SK-N-SH (cell line): ENCODE measurements at regions not wholly inside any gene's neighbourhood (a gene's known extent, or its start where the extent isn't known, plus 50 kb on each side); places are given as distances from the start of the nearest gene placed in this dataset.

Source experiments
- CTCF ChIA-PET: fragments of 300-600, 350-600 bp; formaldehyde crosslinking; extraction: SDS; loops from one replicate; lab custom pipeline; 2021; lab: Yijun Ruan, JAX
- POLR2A ChIA-PET: fragments of 350-600 bp; sonication (Branson Sonifier 250); formaldehyde crosslinking; extraction: SDS; loops from one replicate; lab custom pipeline; 2020; ENCODE audit warnings: antibody characterized with exemption, inconsistent platforms; lab: Yijun Ruan, JAX
- DNase-seq: peaks from one replicate; pipeline ENCODE4 v3.0.0; 2012
- H2AFZ ChIP-seq: fragments of 200-600 bp; sonication (generic); 2 replicates; pipeline ENCODE4 v1.8.1; 2016; ENCODE audit warnings: antibody characterized with exemption, mild to moderate bottlenecking, low read depth
- H3F3A ChIP-seq: fragments of 200-600 bp; sonication (generic); replicated peaks from 2 replicates; pipeline ENCODE3; 2016; ENCODE audit warnings: antibody characterized with exemption, mild to moderate bottlenecking; ENCODE audit not compliant: insufficient read depth
- H3K27ac ChIP-seq, 2 experiments: fragments of 200-500 bp in 1 of 2; fragments of 200-600 bp in 1 of 2; sonication (Bioruptor generic) in 1 of 2; sonication (generic), shearing (Covaris generic) in 1 of 2; 2 replicates each; pipeline versions ENCODE4 v1.5.1 to v1.6.1; 2014 to 2016; ENCODE audit warnings: low read depth in 2 of 2, inconsistent platforms in 1 of 2, low read length in 1 of 2, mild to moderate bottlenecking in 1 of 2, mixed read lengths in 1 of 2
- H3K27me3 ChIP-seq: fragments of 200-600 bp; sonication (generic), shearing (Covaris generic); 2 replicates; pipeline ENCODE4 v1.6.1; 2016; ENCODE audit warnings: mixed run types; ENCODE audit not compliant: insufficient read depth
- H3K36me3 ChIP-seq, 2 experiments: fragments of 200-500 bp in 1 of 2; fragments of 200-600 bp in 1 of 2; sonication (Bioruptor generic) in 1 of 2; sonication (generic) in 1 of 2; replicated peaks in 1 of 2; 2 replicates each; pipeline versions ENCODE3 to v1.5.1; 2014 to 2016; ENCODE audit warnings: low read length in 1 of 2, mild to moderate bottlenecking in 1 of 2; ENCODE audit not compliant: insufficient read depth in 2 of 2, control insufficient read depth in 1 of 2
- H3K4me1 ChIP-seq, 2 experiments: fragments of 200-500 bp in 1 of 2; fragments of 200-600 bp in 1 of 2; sonication (Bioruptor generic) in 1 of 2; sonication (generic), shearing (Covaris generic) in 1 of 2; 2 replicates each; pipeline versions ENCODE4 v1.5.1 to v1.6.1; 2014 to 2016; ENCODE audit warnings: low read depth in 1 of 2, low read length in 1 of 2, mixed run types in 1 of 2; ENCODE audit not compliant: insufficient read depth in 2 of 2, control insufficient read depth in 1 of 2
- H3K4me2 ChIP-seq: fragments of 200-600 bp; sonication (generic), shearing (Covaris generic); 2 replicates; pipeline ENCODE4 v1.6.1; 2017; ENCODE audit warnings: mixed run types
- H3K4me3 ChIP-seq, 2 experiments: fragments of 200-500 bp in 1 of 2; fragments of 200-600 bp in 1 of 2; sonication (Bioruptor generic) in 1 of 2; sonication (generic), shearing (Covaris generic) in 1 of 2; 2 replicates each; pipeline versions ENCODE4 v1.5.1 to v1.8.1; 2014 to 2016; ENCODE audit warnings: low read depth in 2 of 2, inconsistent platforms in 1 of 2, low read length in 1 of 2, mild to moderate bottlenecking in 1 of 2, mixed read lengths in 1 of 2, moderate library complexity in 1 of 2
- H3K79me2 ChIP-seq: fragments of 200-600 bp; sonication (generic); 2 replicates; pipeline ENCODE4 v1.8.1; 2017; ENCODE audit warnings: mild to moderate bottlenecking; ENCODE audit not compliant: insufficient read depth
- H3K9ac ChIP-seq: fragments of 200-600 bp; sonication (generic); 2 replicates; pipeline ENCODE4 v1.6.1; 2017; ENCODE audit warnings: mixed run types
- H3K9me2 ChIP-seq: fragments of 200-600 bp; sonication (generic); 2 replicates; pipeline ENCODE4 v1.6.1; 2017; ENCODE audit warnings: mixed run types
- H3K9me3 ChIP-seq: fragments of 200-600 bp; sonication (generic); 2 replicates; pipeline ENCODE4 v1.6.1; 2017; ENCODE audit warnings: mixed run types, mild to moderate bottlenecking, moderate library complexity
- H4K20me1 ChIP-seq: fragments of 200-600 bp; sonication (generic); 2 replicates; pipeline ENCODE4 v1.6.1; 2017; ENCODE audit warnings: mild to moderate bottlenecking, mixed run types; ENCODE audit not compliant: insufficient read depth
- CHD2 ChIP-seq: fragments of 150-350 bp; IDR thresholded peaks from 2 replicates; pipeline ENCODE4 v1.6.1; 2018; ENCODE audit warnings: low read length; ENCODE audit not compliant: partially characterized antibody
- CTCF ChIP-seq: fragments of 200-600 bp; sonication (generic); IDR thresholded peaks from 2 replicates; pipeline ENCODE4 v1.6.1; 2017; ENCODE audit warnings: antibody characterized with exemption, mild to moderate bottlenecking, moderate library complexity
- ELF1 ChIP-seq: IDR thresholded peaks from 2 replicates; pipeline ENCODE4 v1.4.0; 2012
- EP300 ChIP-seq, 2 experiments: IDR thresholded peaks; 2 replicates each; pipeline versions ENCODE4 v1.4.0 to v1.6.1; 2012; ENCODE audit warnings: borderline replicate concordance in 1 of 2, low read depth in 1 of 2, low read length in 1 of 2
- FOSL2 ChIP-seq: IDR thresholded peaks from 2 replicates; pipeline ENCODE4 v1.4.0; 2012; ENCODE audit warnings: low read depth, mild to moderate bottlenecking, moderate library complexity, borderline replicate concordance
- GABPA ChIP-seq: IDR thresholded peaks from 2 replicates; pipeline ENCODE4 v1.4.0; 2012; ENCODE audit warnings: low read depth, mild to moderate bottlenecking
- JUND ChIP-seq: IDR thresholded peaks from 2 replicates; pipeline ENCODE4 v1.4.0; 2012
- MAX ChIP-seq: IDR thresholded peaks from 2 replicates; pipeline ENCODE4 v1.4.0; 2012; ENCODE audit warnings: low read depth
- MEF2A ChIP-seq: IDR thresholded peaks from 2 replicates; pipeline ENCODE4 v1.4.0; 2012; ENCODE audit warnings: low read depth, borderline replicate concordance
- NRF1 ChIP-seq: IDR thresholded peaks from 2 replicates; pipeline ENCODE4 v1.6.1; 2012; ENCODE audit warnings: low read depth, mild to moderate bottlenecking, low read length
- PBX3 ChIP-seq: IDR thresholded peaks from 2 replicates; pipeline ENCODE4; 2012
- RCOR1 ChIP-seq: fragments of 150-350 bp; IDR thresholded peaks from 2 replicates; pipeline ENCODE4 v1.6.1; 2017; ENCODE audit warnings: antibody characterized with exemption, low read length
- REST ChIP-seq: IDR thresholded peaks from 2 replicates; pipeline ENCODE4 v1.6.1; 2012; ENCODE audit warnings: mild to moderate bottlenecking, low read depth, low read length, moderate library complexity
- RXRA ChIP-seq: IDR thresholded peaks from 2 replicates; pipeline ENCODE4 v1.4.0; 2012; ENCODE audit warnings: low read depth, mild to moderate bottlenecking, borderline replicate concordance
- SIN3A ChIP-seq: IDR thresholded peaks from 2 replicates; pipeline ENCODE4 v1.6.1; 2012; ENCODE audit warnings: low read depth, mild to moderate bottlenecking, low read length, moderate library complexity, borderline replicate concordance
- TCF12 ChIP-seq: IDR thresholded peaks from 2 replicates; pipeline ENCODE4 v1.4.0; 2012
- TEAD4 ChIP-seq: IDR thresholded peaks from 2 replicates; pipeline ENCODE4 v1.4.0; 2012; ENCODE audit warnings: mild to moderate bottlenecking, borderline replicate concordance; ENCODE audit not compliant: insufficient read depth
- USF2 ChIP-seq: fragments of 150-350 bp; IDR thresholded peaks from 2 replicates; pipeline ENCODE4 v1.6.1; 2017; ENCODE audit warnings: antibody characterized with exemption, low read length, low read depth, borderline replicate concordance
- ZBTB33 ChIP-seq: IDR thresholded peaks from 2 replicates; pipeline ENCODE4 v1.4.0; 2012; ENCODE audit warnings: low read depth, borderline replicate concordance
- WGBS: methylation state at CpG from one replicate; pipeline ENCODE4 v1.1.6; 2017; ENCODE audit warnings: low lambda C conversion rate; 5-methylcytosine and 5-hydroxymethylcytosine counted together

GRCh38 chrX:34778916-34779315 is 121.8 kb upstream of the TMEM47 start:
- CTCF ChIA-PET = no interaction called here
- Histone ChIP-seq H3K27me3 (no peaks in the 10 kb centered on the region), H3K79me2 (no peaks in the 10 kb centered on the region), H3K27ac (peak overlapping the region in 1 of 2 experiments; percentile 40; a peak in 2 of 4 replicates), H3K9ac (no peak overlapping the region), H3K36me3 (no peaks in the 10 kb centered on the region), H4K20me1 (no peaks in the 10 kb centered on the region), H3K9me3 (no peaks in the 10 kb centered on the region), H3K9me2 (no peaks in the 10 kb centered on the region), H3K4me1 (no peaks in the 10 kb centered on the region), H3K4me2 (no peak overlapping the region), H2AFZ (peak overlapping the region; percentile 68; the same call in 1 of the 2 replicates), H3K4me3 (no peak overlapping the region), H3F3A (no peaks in the 10 kb centered on the region)
- no peak for TF ChIP-seq NRF1
- peak; percentile 43; the same call in 1 of the 2 replicates for TF ChIP-seq FOSL2
- TF ChIP-seq MEF2A = peak; percentile 39; the same call in 1 of the 2 replicates
- TF ChIP-seq USF2 = no peak
- no peak for TF ChIP-seq GABPA
- no peak for TF ChIP-seq TEAD4
- no peak for TF ChIP-seq MAX
- TF ChIP-seq RXRA = no peak
- no peak for TF ChIP-seq ELF1
- no peak for TF ChIP-seq REST
- TF ChIP-seq JUND = peak; percentile 45; the same call in 1 of the 2 replicates
- no peak for TF ChIP-seq ZBTB33
- no peak for TF ChIP-seq CHD2
- no peak for TF ChIP-seq RCOR1
- TF ChIP-seq PBX3 = peak; percentile 48
- peak in 1 of 2 experiments; percentile 38; a peak in 1 of 4 replicates for TF ChIP-seq EP300 (IDR thresholded peaks at IDR 0.05; ENCODE audit: borderline replicate concordance in 1 of 2, low read depth in 1 of 2, low read length in 1 of 2)
- peak; percentile 43 for TF ChIP-seq TCF12
- TF ChIP-seq SIN3A = no peak
- TF ChIP-seq CTCF = no peak
- POLR2A ChIA-PET = no interaction called here
- no peak for DNase-seq
- 13% methylated on average over 2 of the region's 2 CpGs for WGBS
